ENCODE measurements at regions not wholly inside any gene's neighbourhood (a gene's known extent, or its start where the extent isn't known, plus 50 kb on each side); places are given as distances from the start of the nearest gene placed in this dataset.

DNA sequence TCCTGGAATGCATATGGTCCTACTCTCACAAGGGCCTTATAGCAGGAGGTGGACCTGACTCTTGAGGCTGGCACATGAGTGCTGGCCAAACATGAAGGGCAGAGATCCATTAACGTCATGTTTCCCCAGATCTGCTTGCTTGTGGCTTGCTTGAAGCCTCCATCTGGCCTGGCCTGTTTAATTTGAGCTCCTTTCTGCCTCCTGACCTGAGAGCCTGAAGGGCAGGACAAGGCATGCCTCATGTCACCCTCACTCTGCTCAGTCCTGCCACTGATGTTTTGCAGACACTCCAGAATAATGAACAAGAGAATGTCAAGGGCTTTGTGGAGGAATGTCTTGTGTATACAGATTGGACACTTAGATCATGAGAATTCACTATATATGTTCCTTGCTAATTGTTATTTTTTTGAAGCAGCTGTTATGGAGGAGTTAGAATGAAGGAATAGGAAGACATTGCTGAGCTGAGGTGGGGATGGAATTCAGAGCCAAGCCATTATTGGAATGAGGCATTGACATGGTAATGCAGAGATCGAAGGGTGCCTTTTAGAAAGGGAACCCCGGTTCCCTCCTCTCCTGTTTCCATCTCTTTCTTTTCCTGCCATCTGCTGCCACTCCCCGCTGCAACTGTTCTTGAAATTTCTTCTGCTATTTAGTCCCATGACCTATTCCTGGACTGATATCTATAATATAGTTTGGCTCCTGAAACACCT, 457.0 kb upstream of the PROX1 start:
- TF ChIP-seq ZNF274 (IDR thresholded peaks at IDR 0.05; ENCODE audit: low read depth, low read length), result no peak
- TF ChIP-seq YY1 (IDR thresholded peaks at IDR 0.05; ENCODE audit: insufficient read depth, insufficient read length), result no peak
